ENCODE measurements at regions not wholly inside any gene's neighbourhood (a gene's known extent, or its start where the extent isn't known, plus 50 kb on each side); places are given as distances from the start of the nearest gene placed in this dataset.

- TF ChIP-seq, protein P1, sequence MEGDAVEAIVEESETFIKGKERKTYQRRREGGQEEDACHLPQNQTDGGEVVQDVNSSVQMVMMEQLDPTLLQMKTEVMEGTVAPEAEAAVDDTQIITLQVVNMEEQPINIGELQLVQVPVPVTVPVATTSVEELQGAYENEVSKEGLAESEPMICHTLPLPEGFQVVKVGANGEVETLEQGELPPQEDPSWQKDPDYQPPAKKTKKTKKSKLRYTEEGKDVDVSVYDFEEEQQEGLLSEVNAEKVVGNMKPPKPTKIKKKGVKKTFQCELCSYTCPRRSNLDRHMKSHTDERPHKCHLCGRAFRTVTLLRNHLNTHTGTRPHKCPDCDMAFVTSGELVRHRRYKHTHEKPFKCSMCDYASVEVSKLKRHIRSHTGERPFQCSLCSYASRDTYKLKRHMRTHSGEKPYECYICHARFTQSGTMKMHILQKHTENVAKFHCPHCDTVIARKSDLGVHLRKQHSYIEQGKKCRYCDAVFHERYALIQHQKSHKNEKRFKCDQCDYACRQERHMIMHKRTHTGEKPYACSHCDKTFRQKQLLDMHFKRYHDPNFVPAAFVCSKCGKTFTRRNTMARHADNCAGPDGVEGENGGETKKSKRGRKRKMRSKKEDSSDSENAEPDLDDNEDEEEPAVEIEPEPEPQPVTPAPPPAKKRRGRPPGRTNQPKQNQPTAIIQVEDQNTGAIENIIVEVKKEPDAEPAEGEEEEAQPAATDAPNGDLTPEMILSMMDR (conservative IDR thresholded peaks at IDR 0.05 in 1 of 2, IDR thresholded peaks at IDR 0.05 in 1 of 2; ENCODE audit: extremely low read depth in 1 of 2, insufficient read depth in 1 of 2, low read depth in 1 of 2, low read length in 2 of 2) = no peak
- TF ChIP-seq EZH2 (IDR thresholded peaks at IDR 0.05; ENCODE audit: borderline replicate concordance, low read length) = no peak
Observed at GRCh38 chr12:4215229-4216186, 58.1 kb upstream of the CCND2 start.
